ENCODE measurements at regions not wholly inside any gene's neighbourhood (a gene's known extent, or its start where the extent isn't known, plus 50 kb on each side); places are given as distances from the start of the nearest gene placed in this dataset.

GRCh38 chr18:68520406-68521075 is 194.4 kb downstream of the TMX3 start:
- no peak for DNase-seq

- no peak for DNase-seq
Observed at GRCh38 chr18:68519336-68519735, 195.6 kb downstream of the TMX3 start.

GRCh38 chr18:68509902-68510301 is 205.0 kb downstream of the TMX3 start:
- DNase-seq: no peak

- DNase-seq: no peak
Observed at GRCh38 chr18:68507781-68508180, 207.1 kb downstream of the TMX3 start.

- no peak for DNase-seq
Observed at GRCh38 chr18:68505178-68505574, 209.7 kb downstream of the TMX3 start.

- DNase-seq: no peak
Observed at GRCh38 chr18:68504441-68505177, 210.3 kb downstream of the TMX3 start.

GRCh38 chr18:68500556-68500955 is 214.4 kb downstream of the TMX3 start:
- DNase-seq: no peak

- DNase-seq: no peak
Observed at GRCh38 chr18:68499141-68499540, 215.8 kb downstream of the TMX3 start.

- no peak for DNase-seq
Observed at GRCh38 chr18:68498636-68499035, 216.3 kb downstream of the TMX3 start.

- DNase-seq: no peak
Observed at GRCh38 chr18:68498185-68498584, 216.7 kb downstream of the TMX3 start.

- no peak for DNase-seq
Observed at GRCh38 chr18:68494802-68495581, 219.9 kb downstream of the TMX3 start.

GRCh38 chr18:68489013-68489792 is 225.7 kb downstream of the TMX3 start:
- DNase-seq: no peak

- DNase-seq: no peak
Observed at GRCh38 chr18:68484241-68484640, 230.7 kb downstream of the TMX3 start.

GRCh38 chr18:68482815-68483214 is 232.1 kb downstream of the TMX3 start:
- DNase-seq: no peak

- DNase-seq: no peak
Observed at GRCh38 chr18:68480196-68480595, 234.7 kb downstream of the TMX3 start.

GRCh38 chr18:68478246-68478645 is 236.7 kb downstream of the TMX3 start:
- no peak for DNase-seq

- DNase-seq: no peak
Observed at GRCh38 chr18:68475883-68476282, 239.0 kb downstream of the TMX3 start.

GRCh38 chr18:68472701-68473295 is 242.1 kb downstream of the TMX3 start:
- DNase-seq: no peak

- no peak for DNase-seq
Observed at GRCh38 chr18:68469049-68469625, 245.8 kb downstream of the TMX3 start.

- DNase-seq: no peak
Observed at GRCh38 chr18:68467957-68468356, 247.0 kb downstream of the TMX3 start.

GRCh38 chr18:68467329-68467728 is 247.6 kb downstream of the TMX3 start:
- DNase-seq: no peak

- no peak for DNase-seq
Observed at GRCh38 chr18:68466672-68467071, 248.2 kb downstream of the TMX3 start.
